ENCODE measurements at regions not wholly inside any gene's neighbourhood (a gene's known extent, or its start where the extent isn't known, plus 50 kb on each side); places are given as distances from the start of the nearest gene placed in this dataset.

DNA sequence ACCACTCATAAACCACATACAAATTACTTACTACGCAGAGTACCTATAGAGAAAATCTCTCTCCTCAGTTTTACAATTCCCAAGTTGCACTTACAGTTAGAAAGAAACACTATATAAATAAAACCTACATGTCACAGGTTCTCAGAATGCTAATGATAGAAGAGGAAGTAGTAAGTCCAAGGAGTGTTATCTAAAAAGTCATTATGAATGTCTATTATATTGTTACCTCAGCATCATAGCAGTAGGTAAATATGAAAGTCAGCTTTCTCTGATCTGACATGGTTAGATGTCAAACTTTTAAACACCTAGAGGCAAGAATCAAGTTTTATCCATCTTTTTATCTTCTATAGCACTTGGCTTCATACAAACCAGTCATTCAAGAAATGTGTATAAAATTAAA is 163.2 kb upstream of the FAM241A start:
- DNase-seq (ENCODE audit: low spot score): no peak
- Histone ChIP-seq H3K27ac (no peak overlapping the region), H3K4me3 (no peak overlapping the region)
- TF ChIP-seq, protein P1, sequence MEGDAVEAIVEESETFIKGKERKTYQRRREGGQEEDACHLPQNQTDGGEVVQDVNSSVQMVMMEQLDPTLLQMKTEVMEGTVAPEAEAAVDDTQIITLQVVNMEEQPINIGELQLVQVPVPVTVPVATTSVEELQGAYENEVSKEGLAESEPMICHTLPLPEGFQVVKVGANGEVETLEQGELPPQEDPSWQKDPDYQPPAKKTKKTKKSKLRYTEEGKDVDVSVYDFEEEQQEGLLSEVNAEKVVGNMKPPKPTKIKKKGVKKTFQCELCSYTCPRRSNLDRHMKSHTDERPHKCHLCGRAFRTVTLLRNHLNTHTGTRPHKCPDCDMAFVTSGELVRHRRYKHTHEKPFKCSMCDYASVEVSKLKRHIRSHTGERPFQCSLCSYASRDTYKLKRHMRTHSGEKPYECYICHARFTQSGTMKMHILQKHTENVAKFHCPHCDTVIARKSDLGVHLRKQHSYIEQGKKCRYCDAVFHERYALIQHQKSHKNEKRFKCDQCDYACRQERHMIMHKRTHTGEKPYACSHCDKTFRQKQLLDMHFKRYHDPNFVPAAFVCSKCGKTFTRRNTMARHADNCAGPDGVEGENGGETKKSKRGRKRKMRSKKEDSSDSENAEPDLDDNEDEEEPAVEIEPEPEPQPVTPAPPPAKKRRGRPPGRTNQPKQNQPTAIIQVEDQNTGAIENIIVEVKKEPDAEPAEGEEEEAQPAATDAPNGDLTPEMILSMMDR (IDR thresholded peaks at IDR 0.05): no peak

DNA sequence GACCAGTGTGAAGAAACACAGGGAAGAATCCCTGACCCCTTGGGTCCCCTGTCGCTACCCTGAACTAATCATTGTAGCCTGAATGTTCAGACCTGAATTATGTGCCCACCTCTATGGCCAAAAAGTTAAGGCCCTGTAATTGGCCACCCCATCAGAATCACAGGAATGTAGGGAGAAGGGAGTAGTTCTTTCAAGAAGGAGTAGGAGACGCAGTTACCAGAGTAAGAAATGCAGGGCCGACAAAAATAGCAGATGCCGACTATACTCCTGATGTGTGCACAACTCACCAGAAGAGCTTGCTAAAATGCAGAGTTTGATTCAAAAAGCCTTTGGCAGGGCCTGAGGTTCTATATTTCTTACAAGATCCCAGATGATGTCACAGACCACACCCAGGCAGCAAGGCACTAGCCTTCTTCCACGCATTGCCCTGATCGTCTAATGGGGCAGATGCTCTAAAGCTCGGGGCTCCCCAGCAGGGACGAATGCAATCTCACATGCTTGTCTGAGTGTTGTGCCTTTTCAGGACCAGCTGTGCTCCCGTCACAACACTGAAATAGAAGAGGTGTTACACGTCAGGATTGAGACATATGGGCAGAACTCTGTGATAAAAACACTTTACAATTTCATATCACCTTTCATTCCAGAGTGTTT is 161.0 kb upstream of the FAM241A start:
- Histone ChIP-seq H3K4me3 (no peak overlapping the region), H3K27ac (no peak overlapping the region)
- no peak for DNase-seq (ENCODE audit: low spot score)
- TF ChIP-seq, protein P1 (IDR thresholded peaks at IDR 0.05): no peak

DNA sequence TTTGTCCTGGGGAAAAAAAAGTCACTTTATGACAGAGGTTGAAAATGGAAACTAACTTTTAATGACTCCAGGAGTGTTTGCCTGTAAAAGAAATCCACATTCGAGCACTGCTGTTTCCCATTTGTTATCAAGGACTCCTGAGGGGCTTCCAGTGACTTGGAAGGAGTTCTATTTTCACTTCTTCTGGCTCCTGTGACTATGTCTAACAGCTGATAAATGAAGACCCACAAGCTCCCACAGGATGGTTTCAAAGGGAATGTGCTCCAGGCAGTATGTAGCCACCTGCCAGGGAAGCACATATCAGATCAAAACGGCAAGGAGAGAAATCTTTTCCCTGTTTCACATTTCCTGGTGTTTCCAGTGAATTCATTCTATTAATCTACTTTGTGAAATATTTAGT is 159.8 kb upstream of the FAM241A start:
- no peak overlapping the region for H3K27ac ChIP-seq
- no peak overlapping the region for H3K4me3 ChIP-seq
- DNase-seq (ENCODE audit: low spot score): no peak

DNA sequence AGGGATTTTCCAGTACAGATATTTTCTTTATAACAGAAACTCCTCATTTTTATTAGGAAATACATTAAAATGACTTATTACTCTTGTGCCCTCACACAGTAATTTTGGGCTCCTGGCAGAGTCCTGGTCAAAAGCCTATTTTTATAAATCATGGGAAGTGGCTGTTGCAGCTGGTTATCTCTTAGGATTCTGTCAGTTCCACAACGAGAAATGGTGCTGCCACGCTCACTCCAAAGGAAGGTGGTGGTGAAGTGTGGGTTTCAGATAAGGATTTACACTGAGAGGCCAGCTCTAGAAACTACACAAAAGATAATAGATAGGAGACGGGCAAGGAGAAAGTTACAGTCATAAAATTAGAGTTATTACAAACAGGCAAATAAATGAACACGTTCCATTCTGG is 159.2 kb upstream of the FAM241A start:
- TF ChIP-seq, protein P1 (IDR thresholded peaks at IDR 0.05): no peak
- no peak for DNase-seq (ENCODE audit: low spot score)
- H3K27ac ChIP-seq: no peak overlapping the region
- H3K4me3 ChIP-seq: no peak overlapping the region

More for the DNA sequence above, 159.8 kb upstream of the FAM241A start:
- TF ChIP-seq, protein P1 (IDR thresholded peaks at IDR 0.05): no peak

DNA sequence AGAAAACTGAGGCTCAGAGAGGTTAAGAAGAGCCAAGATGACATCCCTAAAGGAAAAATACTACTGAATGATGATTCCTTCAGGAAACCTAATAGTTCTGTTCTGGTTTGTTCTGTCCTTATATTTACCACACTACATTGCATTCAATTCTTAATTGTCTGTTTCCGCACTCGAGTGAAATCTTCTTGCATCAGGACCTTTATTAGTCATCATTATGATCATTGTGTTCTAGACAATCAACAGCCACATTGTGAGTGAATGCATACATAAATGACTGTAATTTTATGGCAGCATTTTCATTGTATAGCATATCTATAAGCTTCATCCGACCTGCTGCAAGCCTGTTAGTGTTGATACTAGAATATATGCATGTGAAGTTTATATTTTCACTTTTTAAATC is 156.7 kb upstream of the FAM241A start:
- DNase-seq (ENCODE audit: low spot score): no peak
- H3K27ac ChIP-seq: no peak overlapping the region
- TF ChIP-seq, protein P1 (IDR thresholded peaks at IDR 0.05): no peak
- H3K4me3 ChIP-seq: no peak overlapping the region

DNA sequence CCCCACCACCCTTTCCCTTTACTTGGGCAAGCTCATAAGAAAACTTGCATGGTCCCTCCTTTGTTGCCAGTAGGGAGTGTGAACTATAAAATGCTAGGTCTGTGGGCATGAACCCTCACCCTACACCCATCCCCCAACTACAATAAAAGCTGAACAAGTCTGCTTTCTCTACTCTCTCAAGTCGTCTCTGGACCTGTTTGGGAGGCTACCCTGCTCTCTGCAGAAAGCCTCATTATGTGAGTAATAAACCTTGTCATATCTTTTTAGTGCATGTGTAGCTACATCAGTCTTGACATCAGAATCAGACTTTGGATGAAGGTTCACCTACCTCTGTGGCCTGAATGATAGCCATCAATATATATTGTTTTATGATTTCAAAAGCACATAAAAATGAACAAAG is 155.4 kb upstream of the FAM241A start:
- H3K4me3 ChIP-seq: no peak overlapping the region
- DNase-seq (ENCODE audit: low spot score): no peak
- no peak overlapping the region for H3K27ac ChIP-seq
- TF ChIP-seq, protein P1 (IDR thresholded peaks at IDR 0.05): no peak

DNA sequence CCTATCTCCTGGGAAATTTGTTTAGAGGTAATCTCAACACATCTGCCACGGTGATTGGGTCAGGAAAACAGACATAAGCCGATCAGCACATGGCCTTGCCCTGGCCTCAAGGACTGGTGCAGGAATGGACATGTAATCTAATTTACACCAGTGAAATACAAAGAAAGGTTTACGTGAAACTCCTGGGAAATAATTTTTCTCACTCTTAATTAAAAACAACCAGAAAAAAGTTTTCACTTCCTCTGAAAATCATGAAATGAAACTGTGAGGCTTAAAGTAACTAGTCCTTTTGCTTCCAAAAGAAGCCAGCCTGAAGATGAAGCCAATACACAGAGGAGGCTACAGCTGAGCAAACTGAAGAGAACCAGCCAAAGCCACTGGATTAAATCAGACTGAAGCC is 154.1 kb upstream of the FAM241A start:
- TF ChIP-seq, protein P1 (IDR thresholded peaks at IDR 0.05): no peak
- DNase-seq (ENCODE audit: low spot score): no peak
- Histone ChIP-seq H3K27ac (no peak overlapping the region), H3K4me3 (no peak overlapping the region)
